ENCODE measurements at regions not wholly inside any gene's neighbourhood (a gene's known extent, or its start where the extent isn't known, plus 50 kb on each side); places are given as distances from the start of the nearest gene placed in this dataset.

GRCh38 chr13:69142101-69142500 is 965.5 kb upstream of the ATXN8OS start:
- no peak overlapping the region for H3K27ac ChIP-seq (ENCODE audit: low read length)
- WGBS (ENCODE audit: insufficient coverage) = no CpG with 5 or more reads among the region's 3 CpGs

GRCh38 chr13:69124996-69125395 is 982.6 kb upstream of the ATXN8OS start:
- no peak for DNase-seq
- H3K36me3 ChIP-seq (ENCODE audit: control insufficient read depth, insufficient read depth, low read length) = no peaks in the 10 kb centered on the region
- H3K4me3 ChIP-seq (ENCODE audit: low read length) = no peak overlapping the region
- H3K27ac ChIP-seq (ENCODE audit: low read length) = no peak overlapping the region
- no peaks in the 10 kb centered on the region for H3K27me3 ChIP-seq (ENCODE audit: control insufficient read depth, insufficient read depth, low read length)
- H3K9me3 ChIP-seq (replicated peaks; ENCODE audit: control insufficient read depth, low read depth, low read length) = no peaks in the 10 kb centered on the region
- no peaks in the 10 kb centered on the region for H3K4me1 ChIP-seq (ENCODE audit: control insufficient read depth, insufficient read depth, low read length)
- WGBS (ENCODE audit: insufficient coverage) = no CpG with 5 or more reads among the region's 2 CpGs

More at GRCh38 chr13:69142101-69142500, 965.5 kb upstream of the ATXN8OS start:
- Histone ChIP-seq H3K36me3 (ENCODE audit: control insufficient read depth, insufficient read depth, low read length) (no peaks in the 10 kb centered on the region), H3K4me3 (ENCODE audit: low read length) (no peak overlapping the region), H3K9me3 (replicated peaks; ENCODE audit: control insufficient read depth, low read depth, low read length) (no peaks in the 10 kb centered on the region), H3K27me3 (ENCODE audit: control insufficient read depth, insufficient read depth, low read length) (no peaks in the 10 kb centered on the region), H3K4me1 (ENCODE audit: control insufficient read depth, insufficient read depth, low read length) (no peaks in the 10 kb centered on the region)
- DNase-seq = no peak

- Histone ChIP-seq H3K9me3 (replicated peaks; ENCODE audit: control insufficient read depth, low read depth, low read length) (no peaks in the 10 kb centered on the region), H3K27ac (ENCODE audit: low read length) (no peak overlapping the region), H3K36me3 (ENCODE audit: control insufficient read depth, insufficient read depth, low read length) (no peaks in the 10 kb centered on the region), H3K4me1 (ENCODE audit: control insufficient read depth, insufficient read depth, low read length) (no peaks in the 10 kb centered on the region), H3K27me3 (ENCODE audit: control insufficient read depth, insufficient read depth, low read length) (no peaks in the 10 kb centered on the region), H3K4me3 (ENCODE audit: low read length) (no peak overlapping the region)
- no CpG with 5 or more reads among the region's 3 CpGs for WGBS (ENCODE audit: insufficient coverage)
- no peak for DNase-seq
These were observed 997.6 kb upstream of the ATXN8OS start for GRCh38 chr13:69109891-69110525.

GRCh38 chr13:69108486-69108885 is 999.1 kb upstream of the ATXN8OS start:
- Histone ChIP-seq H3K4me3 (ENCODE audit: low read length) (no peak overlapping the region), H3K27ac (ENCODE audit: low read length) (no peak overlapping the region), H3K9me3 (replicated peaks; ENCODE audit: control insufficient read depth, low read depth, low read length) (no peaks in the 10 kb centered on the region), H3K27me3 (ENCODE audit: control insufficient read depth, insufficient read depth, low read length) (no peaks in the 10 kb centered on the region), H3K36me3 (ENCODE audit: control insufficient read depth, insufficient read depth, low read length) (no peaks in the 10 kb centered on the region), H3K4me1 (ENCODE audit: control insufficient read depth, insufficient read depth, low read length) (no peaks in the 10 kb centered on the region)
- DNase-seq = no peak

- Histone ChIP-seq H3K36me3 (ENCODE audit: control insufficient read depth, insufficient read depth, low read length) (no peaks in the 10 kb centered on the region), H3K27me3 (ENCODE audit: control insufficient read depth, insufficient read depth, low read length) (no peaks in the 10 kb centered on the region), H3K4me3 (ENCODE audit: low read length) (no peak overlapping the region), H3K27ac (ENCODE audit: low read length) (no peak overlapping the region), H3K9me3 (replicated peaks; ENCODE audit: control insufficient read depth, low read depth, low read length) (no peaks in the 10 kb centered on the region), H3K4me1 (ENCODE audit: control insufficient read depth, insufficient read depth, low read length) (no peaks in the 10 kb centered on the region)
- DNase-seq = no peak
These were observed 1000.2 kb upstream of the ATXN8OS start for GRCh38 chr13:69107436-69107835.

GRCh38 chr13:69101841-69102240 is 1005.8 kb upstream of the ATXN8OS start:
- H3K4me1 ChIP-seq (ENCODE audit: control insufficient read depth, insufficient read depth, low read length) = no peaks in the 10 kb centered on the region
- H3K36me3 ChIP-seq (ENCODE audit: control insufficient read depth, insufficient read depth, low read length) = no peaks in the 10 kb centered on the region
- WGBS (ENCODE audit: insufficient coverage) = no CpG with 5 or more reads among the region's 1 CpG
- no peak overlapping the region for H3K27ac ChIP-seq (ENCODE audit: low read length)
- DNase-seq = no peak
- H3K27me3 ChIP-seq (ENCODE audit: control insufficient read depth, insufficient read depth, low read length) = no peaks in the 10 kb centered on the region
- no peaks in the 10 kb centered on the region for H3K9me3 ChIP-seq (replicated peaks; ENCODE audit: control insufficient read depth, low read depth, low read length)
- H3K4me3 ChIP-seq (ENCODE audit: low read length) = no peak overlapping the region

GRCh38 chr13:69094485-69094884 is 1013.1 kb upstream of the ATXN8OS start:
- Histone ChIP-seq H3K4me1 (ENCODE audit: control insufficient read depth, insufficient read depth, low read length) (no peaks in the 10 kb centered on the region), H3K27me3 (ENCODE audit: control insufficient read depth, insufficient read depth, low read length) (no peaks in the 10 kb centered on the region), H3K9me3 (replicated peaks; ENCODE audit: control insufficient read depth, low read depth, low read length) (no peaks in the 10 kb centered on the region), H3K27ac (ENCODE audit: low read length) (no peak overlapping the region), H3K4me3 (ENCODE audit: low read length) (no peak overlapping the region), H3K36me3 (ENCODE audit: control insufficient read depth, insufficient read depth, low read length) (no peaks in the 10 kb centered on the region)
- WGBS (ENCODE audit: insufficient coverage) = no CpG with 5 or more reads among the region's 1 CpG
- DNase-seq = no peak

GRCh38 chr13:69092615-69093322 is 1014.9 kb upstream of the ATXN8OS start:
- no peaks in the 10 kb centered on the region for H3K9me3 ChIP-seq (replicated peaks; ENCODE audit: control insufficient read depth, low read depth, low read length)
- H3K27me3 ChIP-seq (ENCODE audit: control insufficient read depth, insufficient read depth, low read length) = no peaks in the 10 kb centered on the region
- H3K4me1 ChIP-seq (ENCODE audit: control insufficient read depth, insufficient read depth, low read length) = no peaks in the 10 kb centered on the region
- no peak overlapping the region for H3K4me3 ChIP-seq (ENCODE audit: low read length)
- DNase-seq = no peak
- no peak overlapping the region for H3K27ac ChIP-seq (ENCODE audit: low read length)
- H3K36me3 ChIP-seq (ENCODE audit: control insufficient read depth, insufficient read depth, low read length) = no peaks in the 10 kb centered on the region
- 61% methylated on average over 2 of the region's 6 CpGs for WGBS (ENCODE audit: insufficient coverage)

GRCh38 chr13:69077267-69077666 is 1030.4 kb upstream of the ATXN8OS start:
- H3K27ac ChIP-seq (ENCODE audit: low read length) = no peak overlapping the region
- H3K36me3 ChIP-seq (ENCODE audit: control insufficient read depth, insufficient read depth, low read length) = no peaks in the 10 kb centered on the region
- DNase-seq = no peak
- no peak overlapping the region for H3K4me3 ChIP-seq (ENCODE audit: low read length)
- WGBS (ENCODE audit: insufficient coverage) = no CpG with 5 or more reads among the region's 1 CpG
- H3K27me3 ChIP-seq (ENCODE audit: control insufficient read depth, insufficient read depth, low read length) = no peaks in the 10 kb centered on the region
- no peaks in the 10 kb centered on the region for H3K4me1 ChIP-seq (ENCODE audit: control insufficient read depth, insufficient read depth, low read length)
- no peaks in the 10 kb centered on the region for H3K9me3 ChIP-seq (replicated peaks; ENCODE audit: control insufficient read depth, low read depth, low read length)

- H3K9me3 ChIP-seq (replicated peaks; ENCODE audit: control insufficient read depth, low read depth, low read length) = no peaks in the 10 kb centered on the region
- H3K36me3 ChIP-seq (ENCODE audit: control insufficient read depth, insufficient read depth, low read length) = no peaks in the 10 kb centered on the region
- H3K27ac ChIP-seq (ENCODE audit: low read length) = no peak overlapping the region
- H3K4me3 ChIP-seq (ENCODE audit: low read length) = no peak overlapping the region
- DNase-seq = peak; percentile 5
- no CpG with 5 or more reads among the region's 1 CpG for WGBS (ENCODE audit: insufficient coverage)
- no peaks in the 10 kb centered on the region for H3K4me1 ChIP-seq (ENCODE audit: control insufficient read depth, insufficient read depth, low read length)
- H3K27me3 ChIP-seq (ENCODE audit: control insufficient read depth, insufficient read depth, low read length) = no peaks in the 10 kb centered on the region
These were observed 1038.0 kb upstream of the ATXN8OS start for GRCh38 chr13:69069554-69070133.

Measured in muscle of leg (tissue), 3 donors.